Heart left ventricle (tissue), 13 donors: ENCODE measurements at regions not wholly inside any gene's neighbourhood (a gene's known extent, or its start where the extent isn't known, plus 50 kb on each side); places are given as distances from the start of the nearest gene placed in this dataset.

Experiments
- POLR2A ChIP-seq, 2 donors: fragments of 450-650 bp; IDR thresholded peaks; one replicate each; pipeline ENCODE4 v1.6.1; 2017; ENCODE audit warnings: antibody characterized with exemption in 2 of 2, mild to moderate bottlenecking in 2 of 2, moderate library complexity in 2 of 2
- TF ChIP-seq, protein P1 (sequence below), 12 donors: fragments of 200-600 bp; sonication (generic) in 4 of 12; IDR thresholded peaks; one replicate each; pipeline versions ENCODE4 v1.5.0 to v1.8.0; 2018 to 2022; ENCODE audit warnings: antibody characterized with exemption in 12 of 12, mild to moderate bottlenecking in 5 of 12
- donor health status: ischemic (EF 13 %, LVEDD 7.1; RV severe dilation, severe dysfunction).
- donor health status: DM: no; HTN: yes; CAD: no.
- donor health status: DM: no; HTN: no; CAD: no.
- donor health status: ischemic (EF 25% LVEDD 6.9; RV normal size, moderate dysfunction).
- donor health status: ischemic (EF 25% LVEDD 5.7; RV mildly dilated, moderate dysfunction).
- donor health status: ischemic (EF 35%, LVEDD 5.7; RV mildly dilated, moderate dysfunction).
- donor health status: nonischemic (EF 11% LVEDD 7.7; RV severe dilation, severe dysfunction).
- donor health status: DM: yes; HTN: yes; CAD: no.
- donor health status: PGD.
- donor health status: ischemic (EF 29% LVEDD 5.4; RV normal size, mild dysfunction).
- donor health status: nonischemic (EF 23%, LVEDD 6.1; RV moderate dilation, normal function).

DNA sequence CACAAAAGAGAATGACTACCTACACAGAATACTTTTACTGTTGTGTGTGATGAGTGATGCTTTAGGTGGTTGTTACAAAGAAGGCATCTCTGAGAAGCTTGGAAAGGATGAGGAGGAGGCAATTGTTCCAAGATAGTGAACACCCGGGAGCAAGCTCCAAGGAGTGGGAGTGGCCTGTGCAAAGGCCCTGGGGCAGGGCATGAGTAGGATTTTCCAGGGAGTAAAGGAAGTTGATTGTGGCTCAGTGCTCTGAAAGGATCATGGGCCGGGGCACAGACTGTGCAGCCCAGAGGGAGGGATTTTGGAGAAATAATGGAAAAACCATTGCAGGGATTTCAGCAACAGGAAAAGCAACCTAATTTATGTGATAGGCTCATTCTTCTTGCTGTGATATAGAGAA lies 264.3 kb downstream of the CDH26 start:
- TF ChIP-seq, protein P1, sequence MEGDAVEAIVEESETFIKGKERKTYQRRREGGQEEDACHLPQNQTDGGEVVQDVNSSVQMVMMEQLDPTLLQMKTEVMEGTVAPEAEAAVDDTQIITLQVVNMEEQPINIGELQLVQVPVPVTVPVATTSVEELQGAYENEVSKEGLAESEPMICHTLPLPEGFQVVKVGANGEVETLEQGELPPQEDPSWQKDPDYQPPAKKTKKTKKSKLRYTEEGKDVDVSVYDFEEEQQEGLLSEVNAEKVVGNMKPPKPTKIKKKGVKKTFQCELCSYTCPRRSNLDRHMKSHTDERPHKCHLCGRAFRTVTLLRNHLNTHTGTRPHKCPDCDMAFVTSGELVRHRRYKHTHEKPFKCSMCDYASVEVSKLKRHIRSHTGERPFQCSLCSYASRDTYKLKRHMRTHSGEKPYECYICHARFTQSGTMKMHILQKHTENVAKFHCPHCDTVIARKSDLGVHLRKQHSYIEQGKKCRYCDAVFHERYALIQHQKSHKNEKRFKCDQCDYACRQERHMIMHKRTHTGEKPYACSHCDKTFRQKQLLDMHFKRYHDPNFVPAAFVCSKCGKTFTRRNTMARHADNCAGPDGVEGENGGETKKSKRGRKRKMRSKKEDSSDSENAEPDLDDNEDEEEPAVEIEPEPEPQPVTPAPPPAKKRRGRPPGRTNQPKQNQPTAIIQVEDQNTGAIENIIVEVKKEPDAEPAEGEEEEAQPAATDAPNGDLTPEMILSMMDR (IDR thresholded peaks at IDR 0.05), result no peak
- TF ChIP-seq POLR2A (IDR thresholded peaks at IDR 0.05), result no peak
